ENCODE measurements at regions not wholly inside any gene's neighbourhood (a gene's known extent, or its start where the extent isn't known, plus 50 kb on each side); places are given as distances from the start of the nearest gene placed in this dataset.

GRCh38 chr3:70120357-70120966 is 120.9 kb downstream of the SAMMSON start:
- peak; percentile 50 to 65 for DNase-seq (ENCODE audit: low read depth in 2 of 2)

GRCh38 chr3:70127192-70127591 is 127.7 kb downstream of the SAMMSON start:
- no peak for DNase-seq (ENCODE audit: low read depth in 2 of 2)

- DNase-seq (ENCODE audit: low read depth in 2 of 2): no peak
Measured at GRCh38 chr3:70137366-70137765, 137.8 kb downstream of the SAMMSON start.

- no peak for DNase-seq (ENCODE audit: low read depth in 2 of 2)
Measured at GRCh38 chr3:70138606-70139005, 139.1 kb downstream of the SAMMSON start.
